COLO829 (cell line): ENCODE measurements at regions not wholly inside any gene's neighbourhood (a gene's known extent, or its start where the extent isn't known, plus 50 kb on each side); places are given as distances from the start of the nearest gene placed in this dataset.
"Not testable (repeated sequence)": the region's sequence is repeated elsewhere in the genome, so short reads cannot be mapped to it uniquely, and the experiment has no call there.

Experiments used
- DNase-seq: peaks from one replicate; pipeline ENCODE4 v3.0.0; 2012; ENCODE audit warnings: low spot score

DNA sequence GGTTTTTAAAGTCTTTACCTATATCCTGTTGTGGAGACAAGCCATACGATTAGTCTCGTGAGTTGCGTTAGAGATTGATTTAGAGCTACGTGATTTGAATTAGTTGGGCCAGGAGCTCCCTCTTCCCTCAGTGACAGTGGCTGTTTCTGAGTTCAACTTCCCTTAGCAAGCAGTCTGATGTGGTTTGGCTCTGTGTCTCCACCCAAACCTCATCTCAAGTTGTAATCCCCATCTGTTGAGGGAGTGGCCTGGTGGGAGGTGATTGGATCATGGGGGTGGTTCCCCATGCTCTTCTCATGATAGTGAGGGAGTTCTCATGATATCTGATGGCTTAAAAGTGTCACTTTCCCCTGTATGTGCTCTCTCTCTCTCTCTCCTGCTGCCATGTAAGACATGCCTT lies 192.9 kb upstream of the PTGFR start:
- DNase-seq = no peak

DNA sequence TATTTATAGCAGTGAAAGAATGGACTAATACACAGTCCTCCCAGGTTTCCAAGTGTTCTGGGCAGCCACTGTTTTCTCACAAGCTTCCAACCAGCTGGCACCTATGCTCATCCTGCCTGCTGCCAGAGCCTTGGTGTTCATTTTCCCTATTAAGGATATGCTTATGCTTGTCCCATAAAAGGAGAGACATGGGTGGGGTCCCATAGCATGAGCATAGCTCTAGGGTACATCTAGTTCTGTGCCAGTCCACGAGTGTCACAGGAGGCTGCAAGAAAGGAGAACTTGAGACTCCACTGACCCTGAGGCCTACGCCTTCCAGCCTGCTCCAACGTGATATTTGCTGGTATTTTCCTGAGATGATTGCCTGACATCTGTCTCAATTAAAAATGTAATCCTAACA lies 192.4 kb upstream of the PTGFR start:
- DNase-seq = no peak

DNA sequence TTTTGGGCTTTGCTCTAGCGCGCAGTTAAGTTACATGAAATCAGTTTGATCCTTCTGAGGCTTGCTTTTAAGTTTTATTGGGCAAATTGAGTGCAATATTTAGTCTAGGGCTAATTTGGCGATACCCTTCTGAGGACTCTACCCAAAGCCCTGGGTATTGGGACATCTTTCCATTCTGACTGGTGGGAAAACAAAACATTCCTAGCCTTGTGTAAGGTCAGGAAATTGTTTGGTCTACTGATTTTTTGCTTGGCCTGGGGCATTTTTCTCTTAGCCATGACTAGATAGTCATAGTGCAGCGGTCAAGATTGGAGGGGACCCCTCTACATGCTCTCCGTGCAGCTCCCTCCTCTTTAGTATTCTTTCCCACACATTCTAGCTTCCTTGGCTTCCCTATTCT lies 189.6 kb upstream of the PTGFR start:
- no peak for DNase-seq

DNA sequence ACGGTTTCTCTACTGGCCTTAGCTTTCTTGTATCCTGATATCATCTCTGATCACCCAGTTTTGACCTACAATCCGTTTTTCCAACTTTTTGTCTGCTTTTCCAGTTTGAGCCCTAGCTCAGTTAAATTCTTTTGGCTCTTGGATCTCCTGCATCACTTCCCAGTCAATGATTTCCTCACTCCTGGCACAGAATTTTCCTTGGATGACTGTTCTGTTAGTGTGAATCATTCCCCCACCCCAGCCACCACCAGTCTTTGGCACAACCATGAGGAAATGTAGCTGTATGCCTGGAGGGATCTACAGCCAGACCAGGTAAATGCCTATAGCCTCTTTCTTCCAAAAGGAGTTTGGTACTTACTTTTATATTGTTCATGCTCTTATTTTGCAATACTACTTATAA lies 187.2 kb upstream of the PTGFR start:
- no peak for DNase-seq

DNA sequence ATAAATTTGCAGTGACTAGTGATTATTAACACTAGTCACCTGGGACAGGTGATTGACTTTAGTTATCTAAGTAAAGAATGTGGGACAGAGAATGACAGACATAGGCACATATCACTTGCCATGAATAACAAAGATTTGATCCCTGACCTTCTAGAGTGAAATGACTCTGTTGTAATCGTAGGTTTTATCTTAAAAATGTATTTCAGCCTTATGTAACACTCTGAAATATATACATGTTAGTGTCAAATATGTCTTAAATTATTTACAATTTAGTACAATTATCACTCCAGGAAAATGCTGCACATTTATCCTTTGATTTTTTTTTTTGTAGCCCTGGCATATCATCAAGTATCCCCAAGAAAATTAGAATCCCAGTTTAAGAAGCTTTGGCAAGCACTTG lies 186.4 kb upstream of the PTGFR start:
- DNase-seq = no peak

DNA sequence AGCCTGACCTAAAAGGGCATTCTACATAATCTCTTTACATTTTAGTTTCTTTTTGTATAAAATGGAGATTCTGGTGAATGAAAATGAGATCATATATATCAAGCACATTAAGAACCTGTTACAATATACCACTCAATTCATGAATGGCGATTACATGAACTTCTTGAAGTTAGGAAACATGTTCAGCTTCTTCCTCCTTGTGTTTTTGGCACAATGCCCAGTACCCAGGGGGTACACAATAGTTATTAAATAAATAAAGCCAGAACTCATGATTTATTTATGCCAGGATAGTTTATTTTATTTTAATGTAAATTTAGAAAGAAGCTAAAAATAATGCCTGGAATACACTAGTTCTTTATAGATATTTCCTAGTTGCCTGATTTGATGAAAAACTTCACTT lies 186.0 kb upstream of the PTGFR start:
- DNase-seq = no peak

DNA sequence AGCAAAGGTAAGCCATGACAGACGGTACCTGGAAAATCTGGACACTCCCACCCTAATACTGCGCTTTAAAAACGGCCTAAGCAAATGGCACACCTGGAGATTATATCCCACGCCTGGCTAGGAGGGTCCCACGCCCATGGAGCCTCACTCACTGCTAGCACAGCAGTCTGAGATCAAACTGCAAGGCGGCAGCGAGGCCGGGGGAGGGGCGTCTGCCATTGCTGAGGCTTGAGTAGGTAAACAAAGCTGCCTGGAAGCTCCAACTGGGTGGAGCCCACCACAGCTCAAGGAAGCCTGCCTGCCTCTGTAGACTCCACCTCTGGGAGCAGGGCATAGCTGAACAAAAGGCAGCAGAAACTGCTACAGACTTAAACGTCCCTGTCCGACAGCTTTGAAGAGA lies 180.5 kb upstream of the PTGFR start:
- not testable (repeated sequence) for DNase-seq

DNA sequence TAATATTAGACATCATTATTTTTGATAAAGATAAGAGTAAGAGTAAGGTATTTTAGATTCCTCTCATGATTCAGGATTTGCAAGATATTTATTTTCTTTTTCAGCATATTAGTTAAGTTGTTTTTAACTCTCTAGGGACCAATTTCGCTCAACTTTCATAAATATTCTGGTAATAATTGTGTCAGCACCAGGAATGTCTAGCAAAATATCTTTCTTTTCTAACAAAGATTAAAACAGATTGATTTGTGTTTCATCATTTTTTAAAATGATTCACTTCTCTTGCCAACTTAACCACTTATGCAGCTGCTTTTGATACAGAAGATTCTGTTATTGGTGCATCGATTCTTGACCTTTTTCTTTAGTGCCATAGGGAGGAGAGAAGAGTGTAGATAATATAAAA lies 172.8 kb upstream of the PTGFR start:
- no peak for DNase-seq

DNA sequence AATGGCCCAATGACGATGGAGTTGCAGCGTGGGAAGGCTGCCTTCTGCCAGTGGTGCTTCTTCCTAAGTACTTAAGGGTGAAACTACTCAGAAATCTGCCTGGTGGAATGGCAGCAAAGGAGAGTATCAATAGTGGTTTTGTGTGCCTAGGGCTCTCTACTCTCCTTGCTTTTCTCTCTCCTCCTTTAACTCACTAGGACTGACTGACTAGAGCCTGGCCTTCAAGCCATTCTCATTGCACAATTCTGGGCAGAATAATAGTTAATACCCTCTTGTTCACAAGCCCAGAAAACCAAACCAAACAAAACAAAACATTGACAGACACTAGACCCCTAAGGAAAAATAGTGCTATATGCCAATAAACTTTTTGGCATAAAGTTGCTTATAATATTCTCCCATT lies 171.2 kb upstream of the PTGFR start:
- no peak for DNase-seq

DNA sequence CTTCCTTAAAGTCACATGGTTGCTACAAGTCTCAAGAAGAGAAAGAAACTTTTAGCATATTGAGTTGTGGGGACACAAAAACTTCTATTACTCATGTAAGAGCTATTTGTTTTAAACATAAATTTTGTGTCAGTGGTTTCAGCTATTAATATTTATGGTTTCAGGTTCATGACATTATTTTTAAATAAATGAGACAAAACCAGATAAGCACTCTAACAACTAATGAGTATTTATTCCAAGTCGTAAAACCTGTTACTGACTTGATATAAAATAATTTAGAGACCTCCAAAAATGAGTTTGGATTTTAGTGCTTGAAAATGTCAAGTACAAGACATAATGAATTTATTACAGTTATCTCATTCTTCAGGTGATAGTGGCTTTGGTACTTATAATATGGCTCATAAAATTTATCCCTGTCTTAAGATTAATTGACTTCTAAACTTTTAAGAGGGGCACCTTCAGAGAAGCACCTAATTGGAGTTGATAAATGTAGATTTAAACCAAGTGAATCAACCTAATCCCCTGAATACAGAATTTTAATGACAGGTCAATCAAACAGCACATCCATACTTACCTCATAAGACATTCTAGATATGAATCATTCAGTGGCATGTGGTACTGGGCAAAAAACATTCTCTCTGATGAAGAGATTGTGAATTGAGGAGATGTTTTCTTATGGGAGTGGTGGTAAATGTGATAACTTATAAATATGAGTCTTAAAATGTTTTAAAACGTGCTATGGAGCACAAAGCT lies 167.7 kb upstream of the PTGFR start:
- no peak for DNase-seq

DNA sequence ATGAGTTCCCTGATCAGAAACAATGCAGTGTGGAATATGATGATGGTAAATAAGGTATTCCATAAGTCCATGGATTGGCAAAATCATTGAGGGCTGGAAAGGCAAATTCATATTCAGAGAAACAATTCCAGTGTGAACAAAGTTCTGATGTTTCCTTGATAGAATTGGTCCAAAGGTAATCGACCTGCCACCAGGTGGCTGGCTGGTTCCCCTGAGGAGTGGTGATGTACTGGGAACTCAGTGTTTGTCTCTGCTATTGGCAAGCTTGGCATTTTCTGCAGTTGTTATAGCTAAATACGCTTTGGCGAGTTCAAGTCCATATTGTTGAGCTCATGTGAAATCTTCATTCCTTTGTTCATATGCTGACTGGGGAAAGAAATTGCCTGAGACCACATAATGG lies 165.5 kb upstream of the PTGFR start:
- no peak for DNase-seq

DNA sequence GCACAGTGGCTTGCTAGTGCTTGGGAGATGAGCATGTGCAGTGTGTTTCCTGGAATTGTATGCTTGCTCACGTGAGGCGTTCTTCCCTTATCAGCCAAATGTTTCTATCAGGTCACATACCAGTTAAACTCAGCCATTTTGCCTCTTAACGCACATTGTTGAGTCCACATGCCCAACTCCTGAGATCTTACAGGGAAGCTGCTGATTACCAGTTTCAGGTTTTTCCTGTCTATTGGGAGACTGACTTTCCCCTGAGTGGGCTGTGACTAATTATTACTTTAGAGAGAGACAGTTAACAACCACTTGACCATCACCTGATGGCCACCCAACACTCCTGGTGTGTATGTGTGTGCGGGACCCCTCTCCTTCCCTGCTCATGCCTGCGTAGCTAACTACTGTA lies 161.3 kb upstream of the PTGFR start:
- DNase-seq = no peak

DNA sequence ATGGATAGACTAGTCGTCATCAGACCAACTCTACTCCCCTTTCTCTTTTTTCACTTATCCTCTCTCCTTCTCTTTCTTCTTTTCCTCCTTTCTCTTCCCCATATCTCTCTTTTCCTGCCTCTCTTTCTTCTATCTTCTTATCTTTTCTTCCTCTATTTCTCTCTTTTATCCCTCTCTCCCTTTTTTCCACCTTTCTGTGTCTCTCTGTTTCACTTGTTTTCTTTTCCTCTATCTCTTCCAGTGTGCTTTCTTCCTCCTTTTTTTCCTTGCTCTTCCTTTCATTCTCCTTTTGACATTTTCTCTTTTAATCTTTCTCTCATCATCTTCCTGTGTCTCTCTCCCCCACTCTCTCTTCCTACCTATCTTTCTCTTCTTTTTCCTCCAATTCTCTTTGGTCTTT lies 159.0 kb upstream of the PTGFR start:
- no peak for DNase-seq

DNA sequence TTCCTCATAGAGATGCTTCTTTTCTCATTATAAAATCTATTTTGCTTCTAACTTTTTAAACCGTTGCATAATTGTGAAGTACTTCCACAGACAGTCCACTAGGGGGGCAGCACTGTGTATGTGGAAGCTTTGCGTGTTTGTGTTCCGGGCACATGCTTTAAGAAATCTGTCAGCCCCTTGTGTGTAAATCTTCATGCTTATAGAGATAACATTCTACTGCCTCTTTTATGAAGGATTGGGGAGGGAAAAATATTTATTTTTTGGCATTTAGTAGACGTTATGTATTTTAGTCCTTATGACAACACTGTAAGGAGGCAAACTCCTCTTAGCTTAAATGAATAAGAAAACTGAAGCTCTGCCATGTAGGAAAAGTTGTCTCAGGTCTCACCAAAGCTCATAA lies 157.3 kb upstream of the PTGFR start:
- no peak for DNase-seq

DNA sequence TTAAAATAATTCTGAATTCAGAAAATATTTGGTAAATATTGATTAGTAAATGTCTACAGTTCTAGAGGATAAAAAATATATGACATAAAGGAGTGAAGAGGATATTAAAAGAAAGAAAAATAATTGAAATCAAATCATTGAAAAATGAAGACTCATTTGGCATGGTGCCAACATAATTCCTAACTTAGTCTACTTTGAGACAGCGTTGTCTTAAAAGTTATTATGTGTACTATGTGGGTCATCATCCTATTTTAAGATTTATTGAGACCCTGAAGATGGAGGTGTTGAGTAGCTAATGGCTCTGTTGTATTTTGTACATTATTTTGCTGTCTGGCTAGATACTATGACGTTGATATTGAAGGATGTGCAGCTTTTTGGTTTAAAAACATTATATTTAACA lies 156.7 kb upstream of the PTGFR start:
- DNase-seq = no peak

DNA sequence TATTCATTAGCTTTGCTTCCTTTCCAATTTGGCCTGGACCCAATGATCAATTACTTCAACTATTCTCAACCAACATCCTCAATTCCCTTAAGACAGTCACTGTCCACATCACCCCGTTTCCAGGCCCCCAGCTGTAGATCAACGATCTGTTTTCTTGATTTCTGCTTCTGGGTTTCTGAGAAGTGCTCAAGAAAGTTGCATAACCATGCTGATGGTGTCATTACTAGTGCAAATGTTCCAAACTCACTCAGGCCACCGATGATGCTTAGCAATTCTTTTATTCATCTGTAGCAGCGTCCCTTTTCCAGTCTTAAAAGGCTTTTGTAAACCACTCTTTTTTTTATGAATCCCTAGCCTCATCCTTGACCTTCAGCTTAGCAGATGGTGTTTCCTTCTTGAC lies 155.8 kb upstream of the PTGFR start:
- no peak for DNase-seq

DNA sequence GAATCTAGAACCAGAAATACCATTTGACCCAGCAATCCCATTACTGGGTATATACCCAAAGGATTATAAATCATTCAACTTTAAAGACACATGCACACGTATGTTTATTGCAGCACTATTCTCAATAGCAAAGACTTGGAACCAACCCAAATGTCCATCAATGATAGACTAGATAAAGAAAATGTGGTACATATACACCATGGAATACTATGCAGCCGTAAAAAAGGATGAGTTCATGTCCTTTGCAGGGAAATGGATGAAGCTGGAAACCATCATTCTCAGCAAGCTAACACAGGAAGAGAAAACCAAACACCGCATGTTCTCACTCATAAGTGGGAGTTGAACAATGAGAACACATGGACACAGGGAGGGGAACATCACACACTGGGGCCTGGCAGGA lies 154.0 kb upstream of the PTGFR start:
- DNase-seq = not testable (repeated sequence)

DNA sequence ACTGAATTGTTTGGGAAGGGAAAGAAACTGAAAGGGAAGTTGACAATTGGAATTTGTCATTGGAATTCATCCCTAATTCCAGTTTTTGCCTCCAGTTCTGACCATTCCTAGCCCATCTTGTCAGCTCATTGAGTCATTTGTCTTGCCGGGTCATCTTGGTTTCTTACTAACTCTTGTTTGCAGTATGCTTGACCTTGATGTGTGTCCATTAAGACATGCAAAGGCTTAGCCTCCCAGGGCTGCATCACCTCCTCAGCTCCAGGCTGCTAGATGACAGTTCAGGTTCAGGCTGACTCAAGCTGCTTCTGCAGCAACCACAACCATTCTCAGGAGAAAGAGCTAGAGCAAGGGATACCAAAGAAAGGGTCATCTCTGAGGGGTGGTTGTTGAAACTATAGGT lies 151.3 kb upstream of the PTGFR start:
- DNase-seq = no peak

DNA sequence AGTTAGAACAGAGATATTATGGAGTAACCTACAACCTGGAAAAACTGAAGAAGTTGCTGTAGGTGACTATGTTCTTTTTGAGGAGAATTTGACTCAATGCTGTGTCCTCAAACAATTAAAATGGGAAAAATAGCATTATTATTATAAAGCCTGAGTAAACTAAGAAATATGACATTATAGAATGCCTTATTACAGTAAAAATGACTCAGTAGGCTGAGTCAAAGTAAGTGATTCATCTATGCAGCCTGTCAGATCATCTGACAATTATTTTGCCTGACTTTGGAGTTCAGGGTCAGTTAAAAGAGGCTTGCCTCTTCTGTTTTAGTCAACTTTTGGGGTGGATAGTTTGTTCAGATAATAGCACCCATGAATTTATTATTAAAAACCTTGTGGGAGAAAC lies 150.8 kb upstream of the PTGFR start:
- peak; percentile 13 for DNase-seq

DNA sequence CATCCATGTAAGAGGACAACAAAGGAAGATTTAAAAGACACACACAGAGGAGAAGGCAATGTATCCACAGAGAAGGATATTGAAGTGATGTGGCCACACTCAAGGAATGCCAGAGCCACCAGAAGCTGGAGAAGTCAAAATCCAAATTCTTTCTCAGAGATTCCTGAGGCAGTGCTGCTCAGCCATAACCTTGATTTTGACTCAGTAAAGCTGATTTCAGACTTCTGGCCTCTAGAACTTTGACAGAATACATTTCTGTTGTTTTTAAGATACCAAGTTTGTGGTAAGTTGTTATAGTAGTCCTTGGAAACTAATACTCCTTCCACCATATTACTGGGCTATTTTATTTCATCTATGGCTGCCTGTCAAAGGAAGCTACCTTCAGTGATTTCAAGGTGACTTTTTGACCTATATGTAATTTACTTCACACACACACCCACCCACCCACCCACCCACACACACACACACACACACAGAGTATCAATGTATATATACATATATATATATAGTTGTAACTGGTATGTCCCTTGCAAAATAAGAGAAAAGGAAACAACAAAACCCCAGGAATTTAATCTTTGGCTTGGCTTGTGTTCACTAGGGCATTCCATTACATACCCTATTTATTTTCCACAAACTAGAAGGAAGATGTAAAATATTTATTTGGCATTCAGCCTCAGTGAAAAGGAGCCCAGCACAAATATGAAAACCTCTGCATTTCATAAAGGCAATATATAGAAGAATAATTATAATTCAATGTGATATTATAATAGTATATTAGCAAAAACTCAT lies 142.1 kb upstream of the PTGFR start:
- no peak for DNase-seq

DNA sequence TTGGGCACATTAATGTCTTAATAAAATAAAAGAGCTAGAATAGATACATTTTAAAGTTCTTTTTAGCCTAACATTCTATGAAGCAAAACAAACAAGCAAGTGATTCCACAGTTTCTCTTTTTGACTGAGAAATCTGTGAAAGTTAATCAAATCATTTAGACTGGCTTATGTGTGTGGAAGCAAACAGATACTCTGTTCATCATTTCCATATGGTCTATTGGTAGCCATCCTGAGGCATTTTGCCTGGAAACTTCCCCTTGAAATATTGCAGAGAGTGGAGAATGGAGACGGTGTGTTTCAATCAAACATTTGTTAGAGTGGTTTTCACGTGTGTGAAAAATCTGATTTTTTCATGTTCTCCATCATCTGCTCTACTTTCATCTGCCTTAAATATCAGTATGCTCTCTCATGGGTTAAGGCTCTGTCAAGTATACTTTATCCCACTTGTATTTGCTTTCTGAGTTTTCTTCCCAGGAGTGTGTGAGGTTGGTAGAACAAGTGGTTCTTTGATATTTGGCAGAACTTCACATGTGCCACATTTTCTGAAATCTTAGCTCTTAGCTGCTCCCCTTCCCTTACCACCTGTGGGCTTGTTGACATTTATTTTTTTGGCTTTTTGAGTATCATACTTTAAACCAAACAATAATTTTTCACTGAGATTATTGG lies 139.1 kb upstream of the PTGFR start:
- no peak for DNase-seq

DNA sequence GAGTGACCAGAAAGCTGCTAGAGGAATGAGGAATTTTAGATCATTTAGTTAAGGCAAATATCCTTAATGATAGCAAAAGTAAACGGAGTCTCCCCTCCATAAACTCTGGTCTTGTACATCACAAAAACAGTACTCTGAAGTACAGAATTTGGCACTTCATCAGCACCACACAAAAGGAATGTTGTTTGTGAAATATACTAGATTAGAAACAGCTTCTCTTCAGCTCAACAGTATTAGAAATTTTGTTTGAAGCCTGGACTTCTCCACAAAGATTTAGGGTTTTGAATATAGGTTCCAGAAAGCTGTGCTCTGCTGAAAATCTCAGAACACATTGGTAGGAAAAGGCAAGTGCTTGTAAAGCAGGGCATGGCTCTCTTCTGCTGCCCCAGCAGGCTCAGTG lies 135.1 kb upstream of the PTGFR start:
- no peak for DNase-seq

DNA sequence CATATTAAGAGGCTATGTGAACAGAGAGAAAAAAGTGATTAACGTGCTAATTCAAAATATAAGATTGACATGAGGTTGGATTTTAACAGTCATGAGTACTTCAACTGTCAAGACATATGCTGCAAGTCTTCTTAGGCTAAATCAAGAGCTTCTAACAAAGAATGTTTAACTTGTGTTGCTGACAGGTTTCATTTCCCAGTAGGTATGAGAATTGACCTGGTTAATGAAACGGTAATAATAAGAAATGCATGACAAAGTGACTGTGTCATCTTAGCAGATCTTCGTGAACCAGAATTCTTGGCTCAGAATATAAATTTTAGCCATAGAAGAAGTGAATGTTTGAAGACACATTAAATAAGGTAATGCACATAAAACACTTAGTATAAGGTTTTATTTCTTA lies 132.6 kb upstream of the PTGFR start:
- DNase-seq = no peak
